ENCODE measurements at regions not wholly inside any gene's neighbourhood (a gene's known extent, or its start where the extent isn't known, plus 50 kb on each side); places are given as distances from the start of the nearest gene placed in this dataset.
"Not testable (repeated sequence)": the region's sequence is repeated elsewhere in the genome, so short reads cannot be mapped to it uniquely, and the experiment has no call there.

DNA sequence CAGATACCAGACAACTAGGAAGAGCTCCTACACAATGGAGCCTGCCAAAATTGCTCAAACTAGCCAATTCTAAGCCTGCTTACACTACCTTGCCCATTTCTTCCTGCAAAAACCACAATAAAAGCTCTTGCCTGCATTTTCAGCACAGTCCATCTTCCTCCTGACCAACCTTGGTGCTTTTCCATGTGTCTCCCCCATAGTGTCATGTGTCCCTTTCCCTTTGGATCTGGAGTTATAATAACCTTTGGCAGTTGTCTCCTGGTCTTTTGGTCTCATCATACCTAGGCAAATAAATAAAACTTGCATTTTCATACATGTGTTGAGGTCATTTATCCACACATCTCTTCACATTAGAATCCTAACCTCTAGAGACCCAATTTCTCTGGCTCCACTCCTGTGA lies 203.1 kb upstream of the TRPC4 start:
- no peaks in the 10 kb centered on the region for H3K36me3 ChIP-seq (ENCODE audit: control insufficient read depth, insufficient read depth, low read length)
- ChIA-PET POLR2A (no interaction called here), CTCF (no interaction called here)
- H3K4me3 ChIP-seq (ENCODE audit: low read depth in 2 of 2, low read length in 2 of 2): no peak overlapping the region
- H3K27ac ChIP-seq (ENCODE audit: low read length): no peak overlapping the region
- no peaks in the 10 kb centered on the region for H3K9me3 ChIP-seq (ENCODE audit: control insufficient read depth, insufficient read depth, low read depth, low read length)
- no peaks in the 10 kb centered on the region for H3K4me1 ChIP-seq (ENCODE audit: control insufficient read depth, insufficient read depth, low read length)
- no peak for TF ChIP-seq SIN3A (IDR thresholded peaks at IDR 0.05; ENCODE audit: borderline replicate concordance, insufficient read depth, low read depth, low read length)
- no peak for TF ChIP-seq POLR2AphosphoS5 (IDR thresholded peaks at IDR 0.05; ENCODE audit: low read depth, low read length)
- TF ChIP-seq, protein P1, sequence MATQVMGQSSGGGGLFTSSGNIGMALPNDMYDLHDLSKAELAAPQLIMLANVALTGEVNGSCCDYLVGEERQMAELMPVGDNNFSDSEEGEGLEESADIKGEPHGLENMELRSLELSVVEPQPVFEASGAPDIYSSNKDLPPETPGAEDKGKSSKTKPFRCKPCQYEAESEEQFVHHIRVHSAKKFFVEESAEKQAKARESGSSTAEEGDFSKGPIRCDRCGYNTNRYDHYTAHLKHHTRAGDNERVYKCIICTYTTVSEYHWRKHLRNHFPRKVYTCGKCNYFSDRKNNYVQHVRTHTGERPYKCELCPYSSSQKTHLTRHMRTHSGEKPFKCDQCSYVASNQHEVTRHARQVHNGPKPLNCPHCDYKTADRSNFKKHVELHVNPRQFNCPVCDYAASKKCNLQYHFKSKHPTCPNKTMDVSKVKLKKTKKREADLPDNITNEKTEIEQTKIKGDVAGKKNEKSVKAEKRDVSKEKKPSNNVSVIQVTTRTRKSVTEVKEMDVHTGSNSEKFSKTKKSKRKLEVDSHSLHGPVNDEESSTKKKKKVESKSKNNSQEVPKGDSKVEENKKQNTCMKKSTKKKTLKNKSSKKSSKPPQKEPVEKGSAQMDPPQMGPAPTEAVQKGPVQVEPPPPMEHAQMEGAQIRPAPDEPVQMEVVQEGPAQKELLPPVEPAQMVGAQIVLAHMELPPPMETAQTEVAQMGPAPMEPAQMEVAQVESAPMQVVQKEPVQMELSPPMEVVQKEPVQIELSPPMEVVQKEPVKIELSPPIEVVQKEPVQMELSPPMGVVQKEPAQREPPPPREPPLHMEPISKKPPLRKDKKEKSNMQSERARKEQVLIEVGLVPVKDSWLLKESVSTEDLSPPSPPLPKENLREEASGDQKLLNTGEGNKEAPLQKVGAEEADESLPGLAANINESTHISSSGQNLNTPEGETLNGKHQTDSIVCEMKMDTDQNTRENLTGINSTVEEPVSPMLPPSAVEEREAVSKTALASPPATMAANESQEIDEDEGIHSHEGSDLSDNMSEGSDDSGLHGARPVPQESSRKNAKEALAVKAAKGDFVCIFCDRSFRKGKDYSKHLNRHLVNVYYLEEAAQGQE (IDR thresholded peaks at IDR 0.05; ENCODE audit: insufficient read depth in 1 of 2, low read depth in 2 of 2, low read length in 1 of 2): no peak
- TF ChIP-seq, protein P2, sequence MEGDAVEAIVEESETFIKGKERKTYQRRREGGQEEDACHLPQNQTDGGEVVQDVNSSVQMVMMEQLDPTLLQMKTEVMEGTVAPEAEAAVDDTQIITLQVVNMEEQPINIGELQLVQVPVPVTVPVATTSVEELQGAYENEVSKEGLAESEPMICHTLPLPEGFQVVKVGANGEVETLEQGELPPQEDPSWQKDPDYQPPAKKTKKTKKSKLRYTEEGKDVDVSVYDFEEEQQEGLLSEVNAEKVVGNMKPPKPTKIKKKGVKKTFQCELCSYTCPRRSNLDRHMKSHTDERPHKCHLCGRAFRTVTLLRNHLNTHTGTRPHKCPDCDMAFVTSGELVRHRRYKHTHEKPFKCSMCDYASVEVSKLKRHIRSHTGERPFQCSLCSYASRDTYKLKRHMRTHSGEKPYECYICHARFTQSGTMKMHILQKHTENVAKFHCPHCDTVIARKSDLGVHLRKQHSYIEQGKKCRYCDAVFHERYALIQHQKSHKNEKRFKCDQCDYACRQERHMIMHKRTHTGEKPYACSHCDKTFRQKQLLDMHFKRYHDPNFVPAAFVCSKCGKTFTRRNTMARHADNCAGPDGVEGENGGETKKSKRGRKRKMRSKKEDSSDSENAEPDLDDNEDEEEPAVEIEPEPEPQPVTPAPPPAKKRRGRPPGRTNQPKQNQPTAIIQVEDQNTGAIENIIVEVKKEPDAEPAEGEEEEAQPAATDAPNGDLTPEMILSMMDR (IDR thresholded peaks at IDR 0.05): no peak
- TF ChIP-seq TCF7L2 (IDR thresholded peaks at IDR 0.05; ENCODE audit: low read depth, low read length): no peak
- BruUV-seq (replicated peaks): no TSS peak
- in situ Hi-C loops (cut with HindIII; ENCODE audit: low pct_unique_long_range_greater_than_20kb, low sequenced_read_pairs) (no loop called here), intact Hi-C loops (cut with micrococcal nuclease; ENCODE audit: unreplicated experiment) (no loop called here)
- H3K27me3 ChIP-seq (ENCODE audit: control insufficient read depth, insufficient read depth, low read length): no peaks in the 10 kb centered on the region
- no peak for ATAC-seq
- DNase-seq (ENCODE audit: low read depth, low spot score): no peak

DNA sequence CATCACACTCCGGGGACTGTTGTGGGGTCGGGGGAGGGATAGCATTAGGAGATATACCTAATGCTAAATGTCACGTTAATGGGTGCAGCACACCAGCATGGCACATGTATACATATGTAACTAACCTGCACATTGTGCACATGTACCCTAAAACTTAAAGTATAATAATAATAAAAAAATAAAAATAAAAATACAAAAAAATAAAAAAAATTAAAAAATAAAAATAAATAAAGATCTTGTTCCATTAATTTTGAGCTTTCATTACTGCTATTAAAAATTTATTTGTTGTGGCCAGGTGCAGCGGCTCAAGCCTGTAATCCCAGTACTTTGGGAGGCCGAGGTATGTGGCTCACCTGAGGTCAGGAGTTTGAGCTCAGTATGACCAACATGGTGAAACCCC lies 201.8 kb upstream of the TRPC4 start:
- H3K36me3 ChIP-seq (ENCODE audit: control insufficient read depth, insufficient read depth, low read length); H3K4me3 ChIP-seq (ENCODE audit: low read depth in 2 of 2, low read length in 2 of 2); in situ Hi-C loops (cut with HindIII; ENCODE audit: low pct_unique_long_range_greater_than_20kb, low sequenced_read_pairs); H3K27ac ChIP-seq (ENCODE audit: low read length); POLR2A ChIA-PET; H3K9me3 ChIP-seq (ENCODE audit: control insufficient read depth, insufficient read depth, low read depth, low read length); H3K4me1 ChIP-seq (ENCODE audit: control insufficient read depth, insufficient read depth, low read length); CTCF ChIA-PET; H3K27me3 ChIP-seq (ENCODE audit: control insufficient read depth, insufficient read depth, low read length); intact Hi-C loops (cut with micrococcal nuclease; ENCODE audit: unreplicated experiment); BruUV-seq (replicated peaks); DNase-seq (ENCODE audit: low read depth, low spot score); ATAC-seq: not testable (repeated sequence)

DNA sequence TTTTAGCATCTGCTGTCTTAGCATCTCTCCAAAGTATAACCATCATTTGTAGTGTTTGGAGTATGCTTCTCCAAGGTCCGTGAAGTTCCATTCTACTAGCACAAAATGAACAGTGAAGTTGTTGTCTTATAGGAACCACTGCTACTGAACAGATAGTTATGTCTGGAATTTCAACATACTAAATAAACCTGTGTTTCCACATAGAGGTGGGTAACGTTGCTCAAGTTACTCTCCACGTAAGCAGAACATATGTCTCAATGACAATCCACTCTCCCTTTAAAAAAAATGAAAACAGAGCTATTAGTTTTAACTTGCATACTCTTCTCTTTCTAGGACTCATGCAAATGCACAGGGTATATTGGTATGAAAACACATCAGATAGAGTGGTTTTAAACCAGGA lies 184.3 kb upstream of the TRPC4 start:
- CTCF ChIA-PET: no interaction called here
- no peaks in the 10 kb centered on the region for H3K36me3 ChIP-seq (ENCODE audit: control insufficient read depth, insufficient read depth, low read length)
- H3K4me1 ChIP-seq (ENCODE audit: control insufficient read depth, insufficient read depth, low read length): no peaks in the 10 kb centered on the region
- intact Hi-C loops (cut with micrococcal nuclease; ENCODE audit: unreplicated experiment) (no loop called here), in situ Hi-C loops (cut with HindIII; ENCODE audit: low pct_unique_long_range_greater_than_20kb, low sequenced_read_pairs) (no loop called here)
- BruUV-seq (replicated peaks): no TSS peak
- H3K27me3 ChIP-seq (ENCODE audit: control insufficient read depth, insufficient read depth, low read length): no peaks in the 10 kb centered on the region
- no peak overlapping the region for H3K4me3 ChIP-seq (ENCODE audit: low read depth in 2 of 2, low read length in 2 of 2)
- H3K27ac ChIP-seq (ENCODE audit: low read length): no peak overlapping the region
- POLR2A ChIA-PET: no interaction called here
- DNase-seq (ENCODE audit: low read depth, low spot score) (no peak), ATAC-seq (no peak)
- TF ChIP-seq POLR2AphosphoS5 (IDR thresholded peaks at IDR 0.05; ENCODE audit: low read depth, low read length): no peak
- TF ChIP-seq SIN3A (IDR thresholded peaks at IDR 0.05; ENCODE audit: borderline replicate concordance, insufficient read depth, low read depth, low read length): no peak
- TF ChIP-seq, protein P2 (IDR thresholded peaks at IDR 0.05): no peak
- TF ChIP-seq, protein P1 (IDR thresholded peaks at IDR 0.05; ENCODE audit: insufficient read depth in 1 of 2, low read depth in 2 of 2, low read length in 1 of 2): no peak
- no peak for TF ChIP-seq TCF7L2 (IDR thresholded peaks at IDR 0.05; ENCODE audit: low read depth, low read length)
- no peaks in the 10 kb centered on the region for H3K9me3 ChIP-seq (ENCODE audit: control insufficient read depth, insufficient read depth, low read depth, low read length)
